SK-N-SH treated with all-trans-retinoic acid at 6 μM for 48 hours (cell line): ENCODE measurements at regions not wholly inside any gene's neighbourhood (a gene's known extent, or its start where the extent isn't known, plus 50 kb on each side); places are given as distances from the start of the nearest gene placed in this dataset.

ENCODE experiments used
- ATAC-seq: fragments of 200-7000 bp; cut with Tn5 transposase; 3 replicates; pipeline ENCODE4 v1.9.1; 2020; ENCODE audit warnings: mild to moderate bottlenecking, moderate library complexity
- BACH2 ChIP-seq: fragments of 250-450 bp; sonication (Bioruptor Pico); IDR thresholded peaks from 2 replicates; pipeline ENCODE4 v1.9.0; 2021; ENCODE audit warnings: mild to moderate bottlenecking, borderline replicate concordance
- CSRNP3 ChIP-seq: fragments of 250-450 bp; sonication (Bioruptor Pico); IDR thresholded peaks from 2 replicates; pipeline ENCODE4 v1.5.1; 2021; ENCODE audit warnings: mild to moderate bottlenecking, moderate library complexity
- ESRRG ChIP-seq: fragments of 250-450 bp; sonication (Bioruptor Pico); IDR thresholded peaks from 2 replicates; pipeline ENCODE4 v1.6.1; 2021; ENCODE audit warnings: mild to moderate bottlenecking
- GLIS3 ChIP-seq: fragments of 250-450 bp; sonication (Bioruptor Pico); IDR thresholded peaks from 2 replicates; pipeline ENCODE4 v1.5.0; 2020; ENCODE audit warnings: mild to moderate bottlenecking, moderate library complexity
- ISL1 ChIP-seq: fragments of 250-450 bp; sonication (Bioruptor Pico); IDR thresholded peaks from 2 replicates; pipeline ENCODE4 v2.1.2; 2022; ENCODE audit warnings: mild to moderate bottlenecking, moderate library complexity
- OSR1 ChIP-seq: fragments of 250-450 bp; sonication (Bioruptor Pico); IDR thresholded peaks from 2 replicates; pipeline ENCODE4 v1.8.0; 2022; ENCODE audit warnings: moderate library complexity, mild to moderate bottlenecking, inconsistent platforms
- POU6F1 ChIP-seq: fragments of 250-450 bp; sonication (Bioruptor Pico); IDR thresholded peaks from 2 replicates; pipeline ENCODE4 v1.8.0; 2021; ENCODE audit warnings: low read depth, mild to moderate bottlenecking, moderate library complexity, borderline replicate concordance
- PPARA ChIP-seq: fragments of 250-450 bp; sonication (Bioruptor Pico); IDR thresholded peaks from 2 replicates; pipeline ENCODE4 v1.5.0; 2020; ENCODE audit warnings: mild to moderate bottlenecking, borderline replicate concordance
- RARB ChIP-seq: fragments of 250-450 bp; sonication (Bioruptor Pico); IDR thresholded peaks from 2 replicates; pipeline ENCODE4 v1.8.0; 2021; ENCODE audit warnings: mild to moderate bottlenecking, moderate library complexity
- SNAI2 ChIP-seq: fragments of 250-450 bp; sonication (Bioruptor Pico); IDR thresholded peaks from 2 replicates; pipeline ENCODE4 v1.5.0; 2020; ENCODE audit warnings: mild to moderate bottlenecking, moderate library complexity
- TCF4 ChIP-seq: fragments of 250-450 bp; sonication (Bioruptor Pico); IDR thresholded peaks from 2 replicates; pipeline ENCODE4 v1.8.0; 2021; ENCODE audit warnings: mild to moderate bottlenecking, moderate library complexity, borderline replicate concordance
- TOX ChIP-seq: fragments of 250-450 bp; sonication (Bioruptor Pico); IDR thresholded peaks from 2 replicates; pipeline ENCODE4 v1.8.0; 2021; ENCODE audit warnings: mild to moderate bottlenecking, moderate library complexity, borderline replicate concordance
- ZC3H10 ChIP-seq: fragments of 250-450 bp; sonication (Bioruptor Pico); IDR thresholded peaks from 2 replicates; pipeline ENCODE4 v1.5.1; 2021; ENCODE audit warnings: mild to moderate bottlenecking, moderate library complexity
- ZFP3 ChIP-seq: fragments of 250-450 bp; sonication (Bioruptor Pico); IDR thresholded peaks from 2 replicates; pipeline ENCODE4 v1.5.0; 2020; ENCODE audit warnings: mild to moderate bottlenecking, moderate library complexity
- ZFP30 ChIP-seq: fragments of 450-650 bp; formaldehyde crosslinking; IDR thresholded peaks from 2 replicates; pipeline ENCODE4 v1.5.0; 2022; ENCODE audit warnings: mild to moderate bottlenecking, moderate library complexity
- ZNF565 ChIP-seq: fragments of 450-650 bp; formaldehyde crosslinking; conservative IDR thresholded peaks from 2 replicates; pipeline ENCODE4 v1.5.0; 2020; ENCODE audit warnings: low read depth, mild to moderate bottlenecking, moderate library complexity
- ZNF70 ChIP-seq: fragments of 450-650 bp; formaldehyde crosslinking; IDR thresholded peaks from 2 replicates; pipeline ENCODE4 v1.5.0; 2020; ENCODE audit warnings: mild to moderate bottlenecking, moderate library complexity
- ZNF8 ChIP-seq: fragments of 450-650 bp; formaldehyde crosslinking; IDR thresholded peaks from 2 replicates; pipeline ENCODE4 v1.5.0; 2020; ENCODE audit warnings: mild to moderate bottlenecking, moderate library complexity
- TF ChIP-seq, protein P1 (sequence below): fragments of 250-450 bp; sonication (Bioruptor Pico); IDR thresholded peaks from 2 replicates; pipeline ENCODE4 v1.5.1; 2020; ENCODE audit warnings: low read depth, mild to moderate bottlenecking, moderate library complexity
- TF ChIP-seq, protein P2 (sequence below): fragments of 250-450 bp; sonication (Bioruptor Pico); IDR thresholded peaks from 2 replicates; pipeline ENCODE4 v1.8.0; 2020; ENCODE audit warnings: mild to moderate bottlenecking, moderate library complexity, borderline replicate concordance
- TF ChIP-seq, protein P3 (sequence below): fragments of 250-450 bp; sonication (Bioruptor Pico); IDR thresholded peaks from 2 replicates; pipeline ENCODE4 v1.5.0; 2020; ENCODE audit warnings: mild to moderate bottlenecking, moderate library complexity

GRCh38 chr3:24550588-24550987 is 55.9 kb upstream of the THRB start:
- no peak for ATAC-seq
- TF ChIP-seq PPARA (CRISPR knock-in tag) (no peak), POU6F1 (CRISPR knock-in tag) (no peak), BACH2 (CRISPR knock-in tag) (no peak), CSRNP3 (CRISPR knock-in tag) (no peak), ISL1 (CRISPR knock-in tag) (no peak), ZFP3 (CRISPR knock-in tag) (no peak), TOX (CRISPR knock-in tag) (no peak), GLIS3 (CRISPR knock-in tag) (no peak), OSR1 (CRISPR knock-in tag) (no peak), ESRRG (CRISPR knock-in tag) (no peak), ZNF8 (CRISPR knock-in tag) (no peak), ZFP30 (CRISPR knock-in tag) (no peak), TCF4 (CRISPR knock-in tag) (no peak)
- TF ChIP-seq, protein P1, sequence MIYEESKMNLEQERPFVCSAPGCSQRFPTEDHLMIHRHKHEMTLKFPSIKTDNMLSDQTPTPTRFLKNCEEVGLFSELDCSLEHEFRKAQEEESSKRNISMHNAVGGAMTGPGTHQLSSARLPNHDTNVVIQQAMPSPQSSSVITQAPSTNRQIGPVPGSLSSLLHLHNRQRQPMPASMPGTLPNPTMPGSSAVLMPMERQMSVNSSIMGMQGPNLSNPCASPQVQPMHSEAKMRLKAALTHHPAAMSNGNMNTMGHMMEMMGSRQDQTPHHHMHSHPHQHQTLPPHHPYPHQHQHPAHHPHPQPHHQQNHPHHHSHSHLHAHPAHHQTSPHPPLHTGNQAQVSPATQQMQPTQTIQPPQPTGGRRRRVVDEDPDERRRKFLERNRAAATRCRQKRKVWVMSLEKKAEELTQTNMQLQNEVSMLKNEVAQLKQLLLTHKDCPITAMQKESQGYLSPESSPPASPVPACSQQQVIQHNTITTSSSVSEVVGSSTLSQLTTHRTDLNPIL = no peak
- TF ChIP-seq, protein P2, sequence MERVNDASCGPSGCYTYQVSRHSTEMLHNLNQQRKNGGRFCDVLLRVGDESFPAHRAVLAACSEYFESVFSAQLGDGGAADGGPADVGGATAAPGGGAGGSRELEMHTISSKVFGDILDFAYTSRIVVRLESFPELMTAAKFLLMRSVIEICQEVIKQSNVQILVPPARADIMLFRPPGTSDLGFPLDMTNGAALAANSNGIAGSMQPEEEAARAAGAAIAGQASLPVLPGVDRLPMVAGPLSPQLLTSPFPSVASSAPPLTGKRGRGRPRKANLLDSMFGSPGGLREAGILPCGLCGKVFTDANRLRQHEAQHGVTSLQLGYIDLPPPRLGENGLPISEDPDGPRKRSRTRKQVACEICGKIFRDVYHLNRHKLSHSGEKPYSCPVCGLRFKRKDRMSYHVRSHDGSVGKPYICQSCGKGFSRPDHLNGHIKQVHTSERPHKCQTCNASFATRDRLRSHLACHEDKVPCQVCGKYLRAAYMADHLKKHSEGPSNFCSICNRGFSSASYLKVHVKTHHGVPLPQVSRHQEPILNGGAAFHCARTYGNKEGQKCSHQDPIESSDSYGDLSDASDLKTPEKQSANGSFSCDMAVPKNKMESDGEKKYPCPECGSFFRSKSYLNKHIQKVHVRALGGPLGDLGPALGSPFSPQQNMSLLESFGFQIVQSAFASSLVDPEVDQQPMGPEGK (CRISPR knock-in tag) = no peak
- TF ChIP-seq, protein P3, sequence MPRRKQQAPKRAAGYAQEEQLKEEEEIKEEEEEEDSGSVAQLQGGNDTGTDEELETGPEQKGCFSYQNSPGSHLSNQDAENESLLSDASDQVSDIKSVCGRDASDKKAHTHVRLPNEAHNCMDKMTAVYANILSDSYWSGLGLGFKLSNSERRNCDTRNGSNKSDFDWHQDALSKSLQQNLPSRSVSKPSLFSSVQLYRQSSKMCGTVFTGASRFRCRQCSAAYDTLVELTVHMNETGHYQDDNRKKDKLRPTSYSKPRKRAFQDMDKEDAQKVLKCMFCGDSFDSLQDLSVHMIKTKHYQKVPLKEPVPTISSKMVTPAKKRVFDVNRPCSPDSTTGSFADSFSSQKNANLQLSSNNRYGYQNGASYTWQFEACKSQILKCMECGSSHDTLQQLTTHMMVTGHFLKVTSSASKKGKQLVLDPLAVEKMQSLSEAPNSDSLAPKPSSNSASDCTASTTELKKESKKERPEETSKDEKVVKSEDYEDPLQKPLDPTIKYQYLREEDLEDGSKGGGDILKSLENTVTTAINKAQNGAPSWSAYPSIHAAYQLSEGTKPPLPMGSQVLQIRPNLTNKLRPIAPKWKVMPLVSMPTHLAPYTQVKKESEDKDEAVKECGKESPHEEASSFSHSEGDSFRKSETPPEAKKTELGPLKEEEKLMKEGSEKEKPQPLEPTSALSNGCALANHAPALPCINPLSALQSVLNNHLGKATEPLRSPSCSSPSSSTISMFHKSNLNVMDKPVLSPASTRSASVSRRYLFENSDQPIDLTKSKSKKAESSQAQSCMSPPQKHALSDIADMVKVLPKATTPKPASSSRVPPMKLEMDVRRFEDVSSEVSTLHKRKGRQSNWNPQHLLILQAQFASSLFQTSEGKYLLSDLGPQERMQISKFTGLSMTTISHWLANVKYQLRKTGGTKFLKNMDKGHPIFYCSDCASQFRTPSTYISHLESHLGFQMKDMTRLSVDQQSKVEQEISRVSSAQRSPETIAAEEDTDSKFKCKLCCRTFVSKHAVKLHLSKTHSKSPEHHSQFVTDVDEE (CRISPR knock-in tag) = no peak

- TF ChIP-seq ZNF70 (no peak), ZNF8 (CRISPR knock-in tag) (no peak), ZFP3 (CRISPR knock-in tag) (no peak), RARB (CRISPR knock-in tag) (no peak), ZC3H10 (CRISPR knock-in tag) (no peak), GLIS3 (CRISPR knock-in tag) (no peak), TCF4 (CRISPR knock-in tag) (no peak), SNAI2 (CRISPR knock-in tag) (no peak), ZNF565 (CRISPR knock-in tag) (no peak)
- no peak for ATAC-seq
Observed at GRCh38 chr3:24551626-24552025, 57.0 kb upstream of the THRB start.

DNA sequence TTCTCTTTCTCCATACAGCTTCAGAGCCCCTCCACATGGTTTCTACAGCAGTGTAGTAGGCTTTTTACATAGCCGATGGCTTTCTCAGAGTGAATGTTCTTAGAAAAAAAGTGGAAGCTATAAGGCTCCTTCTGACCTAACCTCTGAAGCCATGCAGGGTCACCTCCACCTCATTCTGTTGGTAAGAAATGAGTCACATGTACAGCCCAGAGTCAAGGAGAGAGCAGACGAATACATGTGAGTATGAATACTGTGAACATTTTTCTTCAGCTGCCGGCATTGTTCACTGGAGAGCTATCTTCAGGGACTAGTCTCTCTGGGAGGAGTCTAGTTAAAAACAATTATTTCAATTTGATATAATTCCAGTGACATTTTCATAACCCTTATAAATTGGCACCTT is 68.2 kb upstream of the THRB start:
- ATAC-seq = no peak
- TF ChIP-seq, protein P1 = no peak
